Calu3 (cell line): ENCODE measurements at regions not wholly inside any gene's neighbourhood (a gene's known extent, or its start where the extent isn't known, plus 50 kb on each side); places are given as distances from the start of the nearest gene placed in this dataset.

Experiments used
- BruUV-seq: library from RNA; stranded (reverse); fragments of 400-500 nt; replicated peaks from 2 replicates; lab custom pipeline; 2021; lab: Mats Ljungman, UMichigan
- CTCF ChIA-PET: fragments of 300-600 bp; sonication (Branson Sonifier 250); formaldehyde crosslinking; loops from one replicate; lab custom pipeline; 2022; ENCODE audit warnings: antibody characterized with exemption; lab: Charles Lee
- DNase-seq: peaks from one replicate; pipeline ENCODE4 v3.0.0; 2022
- H3K27ac Mint-ChIP-seq: one replicate; pipeline ENCODE4 v1.8.0; 2022; ENCODE audit warnings: mixed read lengths; ENCODE audit not compliant: unreplicated experiment
- H3K27me3 Mint-ChIP-seq: one replicate; pipeline ENCODE4 v1.8.0; 2022; ENCODE audit warnings: mixed read lengths; ENCODE audit not compliant: unreplicated experiment
- H3K36me3 Mint-ChIP-seq: one replicate; pipeline ENCODE4 v1.8.0; 2022; ENCODE audit warnings: mild to moderate bottlenecking, moderate library complexity, mixed read lengths; ENCODE audit not compliant: insufficient read depth, unreplicated experiment
- H3K4me1 Mint-ChIP-seq: one replicate; pipeline ENCODE4 v1.8.0; 2022; ENCODE audit warnings: mild to moderate bottlenecking, low read depth, mixed read lengths; ENCODE audit not compliant: unreplicated experiment
- H3K4me3 Mint-ChIP-seq: one replicate; pipeline ENCODE4 v1.8.0; 2022; ENCODE audit warnings: mild to moderate bottlenecking, low read depth, moderate library complexity, mixed read lengths; ENCODE audit not compliant: unreplicated experiment
- H3K9me3 Mint-ChIP-seq: one replicate; pipeline ENCODE4 v1.8.0; 2022; ENCODE audit warnings: low read depth, mixed read lengths; ENCODE audit not compliant: unreplicated experiment
- CTCF ChIP-seq: fragments of 200-600 bp; IDR thresholded peaks from one replicate; pipeline ENCODE4 v1.8.0; 2022; ENCODE audit warnings: antibody characterized with exemption; ENCODE audit not compliant: unreplicated experiment
- intact Hi-C: fragments of 100-400 bp; cut with micrococcal nuclease; formaldehyde crosslinking; loops from one replicate; pipeline ENCODE4 v1.10.0; 2022; ENCODE audit not compliant: unreplicated experiment

- Mint-ChIP-seq H3K36me3 (no peaks in the 10 kb centered on the region), H3K27me3 (peaks cover 23% of the 10 kb centered on the region), H3K4me3 (no peak overlapping the region), H3K27ac (no peak overlapping the region), H3K9me3 (no peaks in the 10 kb centered on the region), H3K4me1 (no peaks in the 10 kb centered on the region)
- no peak for DNase-seq
- BruUV-seq, result no TSS peak
- CTCF ChIA-PET, result interaction anchor here (1.3 kb wide), 1 partner anchor 98 kb away, joined by 5 read pairs; no protein-coding TSS in a partner anchor
- no peak for TF ChIP-seq CTCF
- intact Hi-C loops, result loop anchor here (5.0 to 10.0 kb wide), 2 partner anchors 98 to 134 kb away; no protein-coding TSS in a partner anchor
These were observed 124.0 kb upstream of the PJA1 start for GRCh38 chrX:69289046-69289792.

- H3K4me3 Mint-ChIP-seq, result no peak overlapping the region
- no peak for TF ChIP-seq CTCF
- H3K4me1 Mint-ChIP-seq, result no peaks in the 10 kb centered on the region
- no peak overlapping the region for H3K27ac Mint-ChIP-seq
- no TSS peak for BruUV-seq
- H3K9me3 Mint-ChIP-seq, result no peaks in the 10 kb centered on the region
- intact Hi-C loops, result loop anchor here (5.0 to 10.0 kb wide), 2 partner anchors 100 to 132 kb away; no protein-coding TSS in a partner anchor
- CTCF ChIA-PET, result interaction anchor here (1.5 kb wide), 1 partner anchor 465 kb away, joined by 8 read pairs; no protein-coding TSS in a partner anchor
- no peak for DNase-seq
- peaks cover 16% of the 10 kb centered on the region for H3K27me3 Mint-ChIP-seq
- no peaks in the 10 kb centered on the region for H3K36me3 Mint-ChIP-seq
These were observed 121.8 kb upstream of the PJA1 start for GRCh38 chrX:69287095-69287494.

- BruUV-seq, result no TSS peak
- CTCF ChIA-PET, result no interaction called here
- no peak for TF ChIP-seq CTCF
- no peaks in the 10 kb centered on the region for H3K9me3 Mint-ChIP-seq
- no peaks in the 10 kb centered on the region for H3K36me3 Mint-ChIP-seq
- H3K4me3 Mint-ChIP-seq, result no peak overlapping the region
- DNase-seq, result no peak
- peaks cover 13% of the 10 kb centered on the region for H3K27me3 Mint-ChIP-seq
- intact Hi-C loops, result loop anchor here (1.0 to 10.0 kb wide), 3 partner anchors 101 to 464 kb away; no protein-coding TSS in a partner anchor
- H3K27ac Mint-ChIP-seq, result no peak overlapping the region
- no peaks in the 10 kb centered on the region for H3K4me1 Mint-ChIP-seq
These were observed 121.3 kb upstream of the PJA1 start for GRCh38 chrX:69286565-69286906.

GRCh38 chrX:69285881-69286564, 120.8 kb upstream of the PJA1 start:
- no peaks in the 10 kb centered on the region for H3K36me3 Mint-ChIP-seq
- no TSS peak for BruUV-seq
- peaks cover 8% of the 10 kb centered on the region for H3K27me3 Mint-ChIP-seq
- H3K4me3 Mint-ChIP-seq, result peak overlapping the region; percentile 26
- CTCF ChIA-PET, result no interaction called here
- no peak overlapping the region for H3K27ac Mint-ChIP-seq
- H3K4me1 Mint-ChIP-seq, result peaks cover 4% of the 10 kb centered on the region
- peak; percentile 87 for TF ChIP-seq CTCF
- H3K9me3 Mint-ChIP-seq, result no peaks in the 10 kb centered on the region
- DNase-seq, result peak; percentile 76
- intact Hi-C loops, result loop anchor here (1.0 to 10.0 kb wide), 3 partner anchors 101 to 464 kb away; no protein-coding TSS in a partner anchor
